ENCODE measurements at regions not wholly inside any gene's neighbourhood (a gene's known extent, or its start where the extent isn't known, plus 50 kb on each side); places are given as distances from the start of the nearest gene placed in this dataset.

GRCh38 chr18:54717673-54718407 is 110.4 kb upstream of the RAB27B start:
- no peak for DNase-seq (ENCODE audit: low spot score)

GRCh38 chr18:54718408-54718773 is 109.9 kb upstream of the RAB27B start:
- no peak for DNase-seq (ENCODE audit: low spot score)

- DNase-seq (ENCODE audit: low spot score) = no peak
These were observed 107.7 kb upstream of the RAB27B start for GRCh38 chr18:54720620-54721019.

- no peak for DNase-seq (ENCODE audit: low spot score)
These were observed 102.1 kb upstream of the RAB27B start for GRCh38 chr18:54726143-54726542.

- peak; percentile 89 for DNase-seq (ENCODE audit: low spot score)
These were observed 94.2 kb upstream of the RAB27B start for GRCh38 chr18:54734059-54734458.

- DNase-seq (ENCODE audit: low spot score) = no peak
These were observed 91.3 kb upstream of the RAB27B start for GRCh38 chr18:54736981-54737380.

- DNase-seq (ENCODE audit: low spot score) = peak; percentile 12
These were observed 90.3 kb upstream of the RAB27B start for GRCh38 chr18:54737986-54738385.

- DNase-seq (ENCODE audit: low spot score) = no peak
These were observed 88.8 kb upstream of the RAB27B start for GRCh38 chr18:54739476-54739875.

GRCh38 chr18:54740136-54740846 is 88.0 kb upstream of the RAB27B start:
- no peak for DNase-seq (ENCODE audit: low spot score)

GRCh38 chr18:54742120-54742519 is 86.2 kb upstream of the RAB27B start:
- no peak for DNase-seq (ENCODE audit: low spot score)

GRCh38 chr18:54742659-54743604 is 85.3 kb upstream of the RAB27B start:
- peak; percentile 87 for DNase-seq (ENCODE audit: low spot score)

- no peak for DNase-seq (ENCODE audit: low spot score)
These were observed 84.7 kb upstream of the RAB27B start for GRCh38 chr18:54743605-54743995.

- DNase-seq (ENCODE audit: low spot score) = no peak
These were observed 79.0 kb upstream of the RAB27B start for GRCh38 chr18:54749291-54749690.

GRCh38 chr18:54750350-54750749 is 77.9 kb upstream of the RAB27B start:
- DNase-seq (ENCODE audit: low spot score) = no peak

GRCh38 chr18:54752185-54752584 is 76.1 kb upstream of the RAB27B start:
- no peak for DNase-seq (ENCODE audit: low spot score)

- DNase-seq (ENCODE audit: low spot score) = no peak
These were observed 72.8 kb upstream of the RAB27B start for GRCh38 chr18:54755456-54755855.

GRCh38 chr18:54762386-54762785 is 65.9 kb upstream of the RAB27B start:
- no peak for DNase-seq (ENCODE audit: low spot score)

- no peak for DNase-seq (ENCODE audit: low spot score)
These were observed 63.5 kb upstream of the RAB27B start for GRCh38 chr18:54764786-54765185.

GRCh38 chr18:54765636-54766375 is 62.5 kb upstream of the RAB27B start:
- DNase-seq (ENCODE audit: low spot score) = no peak

GRCh38 chr18:54766634-54767033 is 61.6 kb upstream of the RAB27B start:
- no peak for DNase-seq (ENCODE audit: low spot score)

- no peak for DNase-seq (ENCODE audit: low spot score)
These were observed 61.2 kb upstream of the RAB27B start for GRCh38 chr18:54767098-54767497.
